ENCODE measurements at regions not wholly inside any gene's neighbourhood (a gene's known extent, or its start where the extent isn't known, plus 50 kb on each side); places are given as distances from the start of the nearest gene placed in this dataset.

- DNase-seq (ENCODE audit: low spot score in 2 of 2) = no peak
- no peaks in the 10 kb centered on the region for H3K27me3 ChIP-seq
- WGBS = 74% methylated on average over 2 of the region's 2 CpGs
- H3K4me3 ChIP-seq = no peak overlapping the region
- no peaks in the 10 kb centered on the region for H3K36me3 ChIP-seq
- TF ChIP-seq POLR2AphosphoS5 (IDR thresholded peaks at IDR 0.05) (no peak), EP300 (IDR thresholded peaks at IDR 0.05) (no peak), POLR2A (IDR thresholded peaks at IDR 0.05) (no peak), CTCF (IDR thresholded peaks at IDR 0.05) (no peak)
- no peaks in the 10 kb centered on the region for H3K4me1 ChIP-seq
- H3K9me3 ChIP-seq = no peaks in the 10 kb centered on the region
- no peak overlapping the region for H3K27ac ChIP-seq
Observed at GRCh38 chr15:27650244-27650643, 448.9 kb downstream of the OCA2 start.

GRCh38 chr15:27648359-27648758, 450.8 kb downstream of the OCA2 start:
- TF ChIP-seq POLR2AphosphoS5 (IDR thresholded peaks at IDR 0.05) = no peak
- no peak for TF ChIP-seq POLR2A (IDR thresholded peaks at IDR 0.05)
- TF ChIP-seq EP300 (IDR thresholded peaks at IDR 0.05) = no peak
- TF ChIP-seq CTCF (IDR thresholded peaks at IDR 0.05) = no peak
- Histone ChIP-seq H3K36me3 (no peaks in the 10 kb centered on the region), H3K27ac (no peak overlapping the region), H3K4me3 (no peak overlapping the region), H3K4me1 (no peaks in the 10 kb centered on the region), H3K27me3 (no peaks in the 10 kb centered on the region), H3K9me3 (peaks cover 5% of the 10 kb centered on the region)
- 58% methylated on average over 4 of the region's 4 CpGs for WGBS
- no peak for DNase-seq (ENCODE audit: low spot score in 2 of 2)

GRCh38 chr15:27646531-27646930, 452.6 kb downstream of the OCA2 start:
- H3K9me3 ChIP-seq = peaks cover 16% of the 10 kb centered on the region
- no peak for DNase-seq (ENCODE audit: low spot score in 2 of 2)
- H3K27ac ChIP-seq = no peak overlapping the region
- no peak overlapping the region for H3K4me3 ChIP-seq
- H3K4me1 ChIP-seq = no peaks in the 10 kb centered on the region
- WGBS = 50% methylated on average over 6 of the region's 6 CpGs
- TF ChIP-seq POLR2AphosphoS5 (IDR thresholded peaks at IDR 0.05) (no peak), EP300 (IDR thresholded peaks at IDR 0.05) (no peak), POLR2A (IDR thresholded peaks at IDR 0.05) (no peak), CTCF (IDR thresholded peaks at IDR 0.05) (no peak)
- no peaks in the 10 kb centered on the region for H3K27me3 ChIP-seq
- no peaks in the 10 kb centered on the region for H3K36me3 ChIP-seq

- Histone ChIP-seq H3K9me3 (peaks cover 16% of the 10 kb centered on the region), H3K27ac (no peak overlapping the region), H3K36me3 (no peaks in the 10 kb centered on the region), H3K27me3 (no peaks in the 10 kb centered on the region), H3K4me1 (no peaks in the 10 kb centered on the region), H3K4me3 (no peak overlapping the region)
- DNase-seq (ENCODE audit: low spot score in 2 of 2) = no peak
- WGBS = 85% methylated on average over 3 of the region's 3 CpGs
- no peak for TF ChIP-seq EP300 (IDR thresholded peaks at IDR 0.05)
- no peak for TF ChIP-seq CTCF (IDR thresholded peaks at IDR 0.05)
- no peak for TF ChIP-seq POLR2A (IDR thresholded peaks at IDR 0.05)
- no peak for TF ChIP-seq POLR2AphosphoS5 (IDR thresholded peaks at IDR 0.05)
Observed at GRCh38 chr15:27645672-27646071, 453.4 kb downstream of the OCA2 start.

- H3K36me3 ChIP-seq = no peaks in the 10 kb centered on the region
- H3K9me3 ChIP-seq = peaks cover 16% of the 10 kb centered on the region
- H3K27ac ChIP-seq = no peak overlapping the region
- TF ChIP-seq POLR2AphosphoS5 (IDR thresholded peaks at IDR 0.05) (no peak), CTCF (IDR thresholded peaks at IDR 0.05) (no peak), POLR2A (IDR thresholded peaks at IDR 0.05) (no peak), EP300 (IDR thresholded peaks at IDR 0.05) (no peak)
- no peak for DNase-seq (ENCODE audit: low spot score in 2 of 2)
- no peaks in the 10 kb centered on the region for H3K4me1 ChIP-seq
- 72% methylated on average over 1 of the region's 1 CpG for WGBS
- H3K4me3 ChIP-seq = no peak overlapping the region
- no peaks in the 10 kb centered on the region for H3K27me3 ChIP-seq
Observed at GRCh38 chr15:27642981-27643380, 456.1 kb downstream of the OCA2 start.

Data from suprapubic skin (tissue), 4 donors.